HEK293 (cell line): ENCODE measurements at regions not wholly inside any gene's neighbourhood (a gene's known extent, or its start where the extent isn't known, plus 50 kb on each side); places are given as distances from the start of the nearest gene placed in this dataset.

Experiments
- CTCF ChIA-PET: fragments of 350-600 bp; formaldehyde crosslinking; extraction: SDS; loops from one replicate; lab custom pipeline; 2021; ENCODE audit warnings: antibody characterized with exemption; lab: Yijun Ruan, JAX
- POLR2A ChIA-PET: fragments of 300-600 bp; formaldehyde crosslinking; extraction: SDS; loops from one replicate; lab custom pipeline; 2020; ENCODE audit warnings: antibody characterized with exemption, inconsistent platforms; lab: Yijun Ruan, JAX
- H3K27ac ChIP-seq: fragments of 200-500 bp; sonication (Bioruptor generic); 2 replicates; pipeline ENCODE4 v1.5.1; 2014; ENCODE audit warnings: low read depth, low read length, control low read depth, inconsistent platforms; ENCODE audit errors: extremely low read depth
- H3K36me3 ChIP-seq, 2 experiments: fragments of 200-500 bp in 1 of 2; sonication (Bioruptor generic) in 1 of 2; 1 replicate in 1 of 2; 2 replicates in 1 of 2; pipeline ENCODE4 v1.5.1; 2014 to 2017; ENCODE audit warnings: inconsistent platforms in 2 of 2, low read length in 2 of 2; ENCODE audit not compliant: control insufficient read depth in 2 of 2, insufficient read depth in 1 of 2
- H3K4me1 ChIP-seq: fragments of 200-500 bp; sonication (Bioruptor generic); 2 replicates; pipeline ENCODE4 v1.5.1; 2014; ENCODE audit warnings: mild to moderate bottlenecking, low read length, inconsistent platforms; ENCODE audit not compliant: control insufficient read depth, insufficient read depth
- H3K4me3 ChIP-seq: 2 replicates; pipeline ENCODE4 v1.5.1; 2011; ENCODE audit warnings: low read depth, mild to moderate bottlenecking, control low read depth, low read length, moderate library complexity
- H3K9me3 ChIP-seq: fragments of 200-500 bp; sonication (Bioruptor generic); 2 replicates; pipeline ENCODE4 v1.5.1; 2014; ENCODE audit warnings: low read depth, low read length, inconsistent platforms; ENCODE audit not compliant: control insufficient read depth, insufficient read depth
- EGR2 ChIP-seq: fragments of 450-650 bp; formaldehyde crosslinking; IDR thresholded peaks from 2 replicates; pipeline ENCODE4 v1.5.1; 2016; ENCODE audit warnings: low read depth, missing biosample characterization, missing genetic modification characterization
- ZEB2 ChIP-seq: fragments of 450-650 bp; formaldehyde crosslinking; IDR thresholded peaks from 2 replicates; pipeline ENCODE4 v1.5.1; 2016; ENCODE audit warnings: missing biosample characterization, missing genetic modification characterization
- ZFHX2 ChIP-seq: fragments of 450-650 bp; formaldehyde crosslinking; conservative IDR thresholded peaks from 2 replicates; pipeline ENCODE4 v1.5.1; 2016; ENCODE audit warnings: missing biosample characterization, missing genetic modification characterization
- ZNF133 ChIP-seq: fragments of 450-650 bp; formaldehyde crosslinking; IDR thresholded peaks from 2 replicates; pipeline ENCODE4 v1.5.1; 2016; ENCODE audit warnings: missing biosample characterization, missing genetic modification characterization
- ZNF184 ChIP-seq: fragments of 450-650 bp; IDR thresholded peaks from 2 replicates; pipeline ENCODE4 v1.5.1; 2018; ENCODE audit warnings: missing biosample characterization, mild to moderate bottlenecking, missing genetic modification characterization
- ZNF280C ChIP-seq: fragments of 450-650 bp; formaldehyde crosslinking; IDR thresholded peaks from 2 replicates; pipeline ENCODE4 v1.5.1; 2016; ENCODE audit warnings: missing biosample characterization, missing genetic modification characterization
- ZNF404 ChIP-seq: fragments of 450-650 bp; formaldehyde crosslinking; IDR thresholded peaks from 2 replicates; pipeline ENCODE4 v1.5.1; 2017; ENCODE audit warnings: missing biosample characterization, missing genetic modification characterization
- ZNF48 ChIP-seq: fragments of 450-650 bp; formaldehyde crosslinking; IDR thresholded peaks from 2 replicates; pipeline ENCODE4 v1.5.1; 2016; ENCODE audit warnings: missing biosample characterization, missing genetic modification characterization
- ZNF488 ChIP-seq: fragments of 450-650 bp; formaldehyde crosslinking; IDR thresholded peaks from 2 replicates; pipeline ENCODE4 v1.5.1; 2016; ENCODE audit warnings: missing biosample characterization, missing genetic modification characterization
- ZNF510 ChIP-seq: fragments of 450-650 bp; formaldehyde crosslinking; IDR thresholded peaks from 2 replicates; pipeline ENCODE4 v1.5.1; 2018; ENCODE audit warnings: mild to moderate bottlenecking, missing genetic modification characterization, missing biosample characterization; ENCODE audit not compliant: insufficient replicate concordance
- ZNF560 ChIP-seq: fragments of 450-650 bp; formaldehyde crosslinking; IDR thresholded peaks from 2 replicates; pipeline ENCODE4 v1.5.1; 2017; ENCODE audit warnings: missing biosample characterization, missing genetic modification characterization, borderline replicate concordance
- ZNF639 ChIP-seq: fragments of 450-650 bp; formaldehyde crosslinking; IDR thresholded peaks from 2 replicates; pipeline ENCODE4 v1.5.1; 2016; ENCODE audit warnings: missing biosample characterization, missing genetic modification characterization
- ZNF664 ChIP-seq: fragments of 450-650 bp; formaldehyde crosslinking; IDR thresholded peaks from 2 replicates; pipeline ENCODE4 v1.5.1; 2016; ENCODE audit warnings: missing biosample characterization, missing genetic modification characterization
- ZNF76 ChIP-seq: fragments of 450-650 bp; formaldehyde crosslinking; IDR thresholded peaks from 2 replicates; pipeline ENCODE4; 2016; ENCODE audit warnings: low read depth, missing biosample characterization, missing genetic modification characterization, borderline replicate concordance
- ZSCAN16 ChIP-seq: fragments of 450-650 bp; formaldehyde crosslinking; IDR thresholded peaks from 2 replicates; pipeline ENCODE4 v1.5.1; 2016; ENCODE audit warnings: missing biosample characterization, missing genetic modification characterization

- Histone ChIP-seq H3K4me3 (no peak overlapping the region), H3K9me3 (no peaks in the 10 kb centered on the region), H3K27ac (no peak overlapping the region), H3K36me3 (no peaks in the 10 kb centered on the region), H3K4me1 (no peaks in the 10 kb centered on the region)
- TF ChIP-seq ZNF184 (tag by site-specific recombination) (no peak), ZNF133 (no peak)
- ChIA-PET CTCF (interaction anchor here (0.5 to 1.6 kb wide), 8 partner anchors 11 to 263 kb away, joined by 3 to 5 read pairs (median 4); no protein-coding TSS in a partner anchor), POLR2A (no interaction called here)
Measured at GRCh38 chr5:135179308-135179980, 145.4 kb upstream of the PITX1 start.

GRCh38 chr5:135178476-135179155 lies 144.6 kb upstream of the PITX1 start:
- CTCF ChIA-PET, result interaction anchor here (0.5 to 1.6 kb wide), 5 partner anchors 11 to 100 kb away, joined by 3 to 5 read pairs (median 4); no protein-coding TSS in a partner anchor
- TF ChIP-seq EGR2, result peak; percentile 62
- no peak for TF ChIP-seq ZNF664
- 0 out of 2 replicates have a peak, but pooled peaks have one; percentile 43 for TF ChIP-seq ZFHX2
- Histone ChIP-seq H3K4me1 (no peaks in the 10 kb centered on the region), H3K27ac (no peak overlapping the region), H3K9me3 (no peaks in the 10 kb centered on the region), H3K4me3 (no peak overlapping the region), H3K36me3 (no peaks in the 10 kb centered on the region)
- POLR2A ChIA-PET, result interaction anchor here (0.6 kb wide), 1 partner anchor 511 kb away, joined by 4 read pairs; no protein-coding TSS in a partner anchor

DNA sequence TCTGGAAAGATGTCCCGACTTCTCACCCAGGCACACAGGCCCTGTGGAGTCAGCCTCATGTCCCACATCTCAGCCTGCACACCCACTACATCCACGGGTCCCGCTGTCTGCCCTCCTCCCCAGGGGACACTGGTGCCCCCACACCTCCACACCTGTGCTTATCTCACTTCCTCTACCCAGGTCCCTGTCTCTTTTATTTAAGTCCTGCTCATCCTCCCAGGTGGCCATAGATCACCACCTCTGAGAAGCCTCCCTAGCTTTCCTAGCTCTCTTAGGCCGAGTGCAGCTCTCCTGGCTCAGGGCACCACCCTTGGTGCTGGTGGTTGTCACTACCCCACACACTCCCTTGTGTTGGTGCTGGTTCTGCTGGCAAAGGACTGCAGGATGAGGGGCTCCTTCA lies 143.6 kb upstream of the PITX1 start:
- Histone ChIP-seq H3K27ac (no peak overlapping the region), H3K36me3 (no peaks in the 10 kb centered on the region)
- no peak for TF ChIP-seq ZNF510 (tag by site-specific recombination)
- no peak for TF ChIP-seq ZNF639 (tag by site-specific recombination)
- no peak for TF ChIP-seq ZNF48 (tag by site-specific recombination)
- TF ChIP-seq ZNF488 (tag by site-specific recombination), result no peak
- TF ChIP-seq ZNF404 (tag by site-specific recombination), result no peak
- TF ChIP-seq ZEB2 (tag by site-specific recombination), result no peak
- TF ChIP-seq ZNF560 (tag by site-specific recombination), result no peak
- TF ChIP-seq ZSCAN16 (tag by site-specific recombination), result no peak
- no peak for TF ChIP-seq ZNF280C (tag by site-specific recombination)
- TF ChIP-seq ZNF76 (tag by site-specific recombination), result no peak
- TF ChIP-seq, all 188 proteins: peak for 0
- ChIA-PET POLR2A (no interaction called here), CTCF (no interaction called here)
- no peak overlapping the region for H3K4me3 ChIP-seq
- no peaks in the 10 kb centered on the region for H3K9me3 ChIP-seq
- H3K4me1 ChIP-seq, result no peaks in the 10 kb centered on the region
